GM12875 (cell line): ENCODE measurements at regions not wholly inside any gene's neighbourhood (a gene's known extent, or its start where the extent isn't known, plus 50 kb on each side); places are given as distances from the start of the nearest gene placed in this dataset.

Experiments
- H3K4me3 ChIP-seq: one replicate; pipeline ENCODE4 v1.5.1; 2011; ENCODE audit warnings: low read depth, low read length, control low read depth
- TF ChIP-seq, protein P1 (sequence below): IDR thresholded peaks from 2 replicates; pipeline ENCODE4 v1.5.1; 2011; ENCODE audit warnings: low read depth, mild to moderate bottlenecking, control low read depth, inconsistent platforms, low read length, moderate library complexity, borderline replicate concordance; ENCODE audit not compliant: insufficient read depth

DNA sequence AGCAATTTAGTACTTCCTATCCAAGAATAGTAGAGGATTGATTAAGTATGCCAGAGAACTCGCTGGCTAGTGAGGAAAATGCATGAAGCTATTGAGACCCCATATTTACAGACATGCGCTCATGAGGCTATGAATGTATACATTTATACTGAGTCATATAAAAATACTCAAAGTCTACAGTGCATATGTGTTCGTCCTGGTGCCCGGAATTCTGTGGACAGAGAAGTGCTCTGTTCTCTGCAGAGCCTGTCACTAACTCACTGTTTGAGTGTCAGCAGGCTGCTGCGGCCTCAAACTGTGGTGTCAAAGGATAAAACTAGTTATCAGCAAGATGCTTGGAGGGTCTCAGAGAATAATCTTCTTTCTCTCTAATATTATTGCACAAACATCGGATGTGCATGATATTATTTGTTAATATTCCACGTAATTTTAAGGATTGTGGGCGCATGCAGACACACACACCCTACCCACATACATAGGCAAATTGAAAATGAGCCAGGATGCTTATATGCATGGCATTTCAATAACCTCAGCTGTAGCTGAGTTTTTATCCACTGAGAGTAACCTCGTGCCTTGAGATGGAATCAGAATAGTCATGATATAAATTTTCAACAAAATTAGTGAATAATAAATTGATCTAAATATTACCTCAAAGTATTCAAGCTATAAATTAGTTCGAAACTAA, 50.0 kb upstream of the TSC22D2 start:
- H3K4me3 ChIP-seq = no peak overlapping the region
- TF ChIP-seq, protein P1, sequence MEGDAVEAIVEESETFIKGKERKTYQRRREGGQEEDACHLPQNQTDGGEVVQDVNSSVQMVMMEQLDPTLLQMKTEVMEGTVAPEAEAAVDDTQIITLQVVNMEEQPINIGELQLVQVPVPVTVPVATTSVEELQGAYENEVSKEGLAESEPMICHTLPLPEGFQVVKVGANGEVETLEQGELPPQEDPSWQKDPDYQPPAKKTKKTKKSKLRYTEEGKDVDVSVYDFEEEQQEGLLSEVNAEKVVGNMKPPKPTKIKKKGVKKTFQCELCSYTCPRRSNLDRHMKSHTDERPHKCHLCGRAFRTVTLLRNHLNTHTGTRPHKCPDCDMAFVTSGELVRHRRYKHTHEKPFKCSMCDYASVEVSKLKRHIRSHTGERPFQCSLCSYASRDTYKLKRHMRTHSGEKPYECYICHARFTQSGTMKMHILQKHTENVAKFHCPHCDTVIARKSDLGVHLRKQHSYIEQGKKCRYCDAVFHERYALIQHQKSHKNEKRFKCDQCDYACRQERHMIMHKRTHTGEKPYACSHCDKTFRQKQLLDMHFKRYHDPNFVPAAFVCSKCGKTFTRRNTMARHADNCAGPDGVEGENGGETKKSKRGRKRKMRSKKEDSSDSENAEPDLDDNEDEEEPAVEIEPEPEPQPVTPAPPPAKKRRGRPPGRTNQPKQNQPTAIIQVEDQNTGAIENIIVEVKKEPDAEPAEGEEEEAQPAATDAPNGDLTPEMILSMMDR = no peak

GRCh38 chr3:150357140-150357539, 51.0 kb upstream of the TSC22D2 start:
- TF ChIP-seq, protein P1 = no peak
- H3K4me3 ChIP-seq = no peak overlapping the region

DNA sequence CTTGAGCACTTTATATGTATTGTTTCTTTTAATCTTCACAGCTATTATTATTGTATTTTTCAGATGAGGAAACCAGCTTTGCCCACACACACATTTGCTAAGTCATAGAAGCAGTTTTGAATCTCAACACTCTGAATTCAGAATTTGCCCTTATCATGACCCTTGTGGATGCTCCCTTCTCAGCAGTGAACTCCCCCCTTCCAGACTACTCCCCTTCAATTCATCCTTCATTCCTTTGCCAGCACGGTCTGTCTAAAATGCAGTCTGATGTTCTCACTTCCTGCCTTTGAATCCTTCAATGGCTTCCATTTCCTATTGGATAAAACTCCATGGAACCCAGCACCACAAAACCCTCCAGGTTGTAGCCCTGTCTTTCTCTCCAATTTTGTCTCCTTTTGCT, 52.5 kb upstream of the TSC22D2 start:
- TF ChIP-seq, protein P1 = no peak
- H3K4me3 ChIP-seq = no peak overlapping the region

DNA sequence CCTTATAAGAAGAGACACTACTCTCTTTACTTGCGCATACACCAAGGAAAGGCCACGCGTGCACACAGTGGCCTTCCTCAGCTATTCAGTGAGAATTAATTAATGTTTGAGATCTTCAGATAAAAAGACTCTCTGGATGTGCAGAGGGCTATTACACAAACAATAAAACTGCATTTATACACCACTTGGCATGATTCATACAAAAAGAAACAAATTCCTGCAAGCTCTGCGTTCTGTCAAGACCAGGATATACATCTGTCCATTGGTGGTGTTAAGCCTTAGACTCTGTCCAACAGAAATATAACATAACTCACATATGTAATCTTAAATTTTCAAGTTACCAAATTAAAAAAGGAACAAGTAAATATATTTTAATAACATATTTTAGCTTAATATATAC, 55.2 kb upstream of the TSC22D2 start:
- TF ChIP-seq, protein P1 = no peak
- no peak overlapping the region for H3K4me3 ChIP-seq

DNA sequence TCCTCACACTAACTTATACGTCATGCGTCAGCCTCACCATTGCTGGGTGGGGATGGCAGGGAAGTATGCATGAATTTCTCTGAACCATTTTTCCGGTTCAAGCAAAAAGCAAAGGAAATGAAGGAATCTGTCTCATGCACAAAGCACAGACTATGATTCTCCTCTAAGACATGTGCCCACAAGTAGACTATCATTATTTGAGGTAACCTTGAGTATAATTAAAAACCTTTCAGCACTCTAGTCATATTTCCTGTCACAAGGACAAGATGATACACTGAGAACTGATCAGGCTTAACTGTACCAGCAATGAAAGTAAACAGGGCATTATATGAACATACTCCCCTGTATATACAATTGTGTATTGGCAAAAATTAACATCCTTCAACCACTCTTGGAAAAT, 56.7 kb upstream of the TSC22D2 start:
- TF ChIP-seq, protein P1 = no peak
- no peak overlapping the region for H3K4me3 ChIP-seq

DNA sequence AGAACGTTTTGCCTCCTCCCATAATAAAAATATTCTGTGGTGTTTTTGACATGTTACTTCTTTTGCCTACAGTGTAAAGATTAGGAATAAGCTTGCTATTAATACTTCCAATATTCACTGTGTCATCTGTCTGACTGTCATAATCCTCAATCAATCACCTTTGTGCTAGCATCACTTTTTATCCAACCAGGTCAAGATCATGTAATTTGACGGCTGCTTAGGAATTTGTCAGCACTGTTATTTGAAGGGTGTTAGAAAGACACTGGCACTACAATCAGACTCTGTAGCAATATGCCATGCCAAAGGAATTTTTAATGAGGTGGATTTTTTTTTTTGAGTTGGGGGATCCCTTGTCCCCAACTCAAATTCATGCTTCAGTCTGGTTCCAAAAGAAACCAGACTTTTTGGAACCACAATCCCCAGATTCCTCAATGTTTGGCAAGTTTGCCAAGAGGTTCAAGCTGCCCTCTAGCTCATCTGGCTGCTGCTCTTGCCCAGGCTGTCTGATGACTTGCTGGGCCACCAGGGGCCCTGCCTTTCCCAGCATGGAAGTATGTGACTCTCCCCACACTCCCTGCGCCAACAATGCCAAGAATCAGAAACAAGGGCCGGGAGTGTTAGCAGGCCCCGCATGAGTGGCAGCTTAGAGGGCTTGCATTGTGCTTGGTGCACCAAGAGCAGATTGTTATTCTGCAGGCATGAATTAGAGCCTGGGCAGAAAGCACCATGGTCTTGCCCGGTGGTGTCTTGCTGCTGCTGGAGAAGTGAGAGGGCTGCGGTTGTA, 58.6 kb upstream of the TSC22D2 start:
- H3K4me3 ChIP-seq = no peak overlapping the region
- TF ChIP-seq, protein P1 = no peak

DNA sequence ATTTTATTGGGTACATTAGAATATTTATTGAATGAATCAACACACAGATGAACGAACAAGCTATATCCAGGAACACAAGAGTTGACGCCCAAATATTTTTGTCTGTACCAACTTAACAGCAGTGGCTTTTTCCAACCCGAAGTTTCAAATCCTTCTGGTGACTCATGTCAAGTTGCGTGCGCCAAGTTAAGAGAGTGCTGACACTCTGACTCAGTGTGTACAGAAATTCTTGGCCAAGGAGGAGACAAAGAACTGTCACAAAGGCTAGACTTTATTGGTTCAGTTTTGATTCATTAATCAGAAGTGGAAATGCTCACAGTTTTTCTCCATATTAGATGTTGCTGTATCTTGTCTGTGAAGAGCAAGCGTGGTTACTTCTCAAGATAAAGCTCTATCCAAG, 59.6 kb upstream of the TSC22D2 start:
- H3K4me3 ChIP-seq = no peak overlapping the region
- TF ChIP-seq, protein P1 = no peak
